ENCODE measurements at regions not wholly inside any gene's neighbourhood (a gene's known extent, or its start where the extent isn't known, plus 50 kb on each side); places are given as distances from the start of the nearest gene placed in this dataset.

- peak; percentile 27 to 49 (median 45) for TF ChIP-seq CTCF (IDR thresholded peaks at IDR 0.05)
- no peak for TF ChIP-seq POLR2AphosphoS5 (IDR thresholded peaks at IDR 0.05)
- no peak for TF ChIP-seq POLR2A (IDR thresholded peaks at IDR 0.05; ENCODE audit: low read depth)
- TF ChIP-seq EP300 (IDR thresholded peaks at IDR 0.05), result no peak
These were observed 1156.3 kb downstream of the SORCS3 start for GRCh38 chr10:105797234-105797890.

Data from esophagus muscularis mucosa (tissue), 4 donors.